Peyer's patch (tissue), 4 donors: ENCODE measurements at regions not wholly inside any gene's neighbourhood (a gene's known extent, or its start where the extent isn't known, plus 50 kb on each side); places are given as distances from the start of the nearest gene placed in this dataset.

Source experiments
- POLR2A ChIP-seq, 2 donors: fragments of 450-650 bp; IDR thresholded peaks; one replicate each; pipeline ENCODE4 v1.5.1; 2017; ENCODE audit warnings: antibody characterized with exemption in 2 of 2, mild to moderate bottlenecking in 2 of 2, moderate library complexity in 2 of 2
- TF ChIP-seq, protein P1 (sequence below), 6 experiments: fragments of 450-650 bp in 4 of 6; fragments of 200-600 bp in 2 of 6; sonication (generic) in 1 of 6; IDR thresholded peaks; one replicate each; pipeline ENCODE4 v1.5.1; 2017 to 2019; ENCODE audit warnings: antibody characterized with exemption in 6 of 6, mild to moderate bottlenecking in 3 of 6, moderate library complexity in 1 of 6

DNA sequence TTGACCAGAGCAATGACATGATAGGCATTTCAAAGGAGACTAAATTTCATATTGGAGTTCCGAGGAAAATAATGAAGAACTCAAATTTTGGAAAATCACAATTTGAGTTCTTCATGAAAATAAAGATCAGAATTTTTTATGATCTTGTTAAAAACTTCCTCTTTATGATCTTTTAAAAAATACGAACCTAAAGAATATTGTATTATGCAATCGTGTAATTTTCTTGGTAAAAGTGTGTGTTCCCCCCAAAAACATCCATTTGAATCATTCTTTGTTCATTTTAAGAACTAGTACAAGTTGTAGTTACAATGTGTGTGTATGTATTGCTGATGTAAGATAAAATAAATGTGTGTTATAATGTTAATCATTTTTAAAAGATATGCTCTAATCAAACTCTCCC lies 79.3 kb upstream of the PDK4 start:
- TF ChIP-seq, protein P1, sequence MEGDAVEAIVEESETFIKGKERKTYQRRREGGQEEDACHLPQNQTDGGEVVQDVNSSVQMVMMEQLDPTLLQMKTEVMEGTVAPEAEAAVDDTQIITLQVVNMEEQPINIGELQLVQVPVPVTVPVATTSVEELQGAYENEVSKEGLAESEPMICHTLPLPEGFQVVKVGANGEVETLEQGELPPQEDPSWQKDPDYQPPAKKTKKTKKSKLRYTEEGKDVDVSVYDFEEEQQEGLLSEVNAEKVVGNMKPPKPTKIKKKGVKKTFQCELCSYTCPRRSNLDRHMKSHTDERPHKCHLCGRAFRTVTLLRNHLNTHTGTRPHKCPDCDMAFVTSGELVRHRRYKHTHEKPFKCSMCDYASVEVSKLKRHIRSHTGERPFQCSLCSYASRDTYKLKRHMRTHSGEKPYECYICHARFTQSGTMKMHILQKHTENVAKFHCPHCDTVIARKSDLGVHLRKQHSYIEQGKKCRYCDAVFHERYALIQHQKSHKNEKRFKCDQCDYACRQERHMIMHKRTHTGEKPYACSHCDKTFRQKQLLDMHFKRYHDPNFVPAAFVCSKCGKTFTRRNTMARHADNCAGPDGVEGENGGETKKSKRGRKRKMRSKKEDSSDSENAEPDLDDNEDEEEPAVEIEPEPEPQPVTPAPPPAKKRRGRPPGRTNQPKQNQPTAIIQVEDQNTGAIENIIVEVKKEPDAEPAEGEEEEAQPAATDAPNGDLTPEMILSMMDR (IDR thresholded peaks at IDR 0.05) = no peak
- TF ChIP-seq POLR2A (IDR thresholded peaks at IDR 0.05) = no peak
